Kidney tubule cell (primary cell): ENCODE measurements at regions not wholly inside any gene's neighbourhood (a gene's known extent, or its start where the extent isn't known, plus 50 kb on each side); places are given as distances from the start of the nearest gene placed in this dataset.

Source experiments
- DNase-seq: peaks from one replicate; pipeline ENCODE4 v3.0.0-alpha.2; 2018; ENCODE audit warnings: low spot score

DNA sequence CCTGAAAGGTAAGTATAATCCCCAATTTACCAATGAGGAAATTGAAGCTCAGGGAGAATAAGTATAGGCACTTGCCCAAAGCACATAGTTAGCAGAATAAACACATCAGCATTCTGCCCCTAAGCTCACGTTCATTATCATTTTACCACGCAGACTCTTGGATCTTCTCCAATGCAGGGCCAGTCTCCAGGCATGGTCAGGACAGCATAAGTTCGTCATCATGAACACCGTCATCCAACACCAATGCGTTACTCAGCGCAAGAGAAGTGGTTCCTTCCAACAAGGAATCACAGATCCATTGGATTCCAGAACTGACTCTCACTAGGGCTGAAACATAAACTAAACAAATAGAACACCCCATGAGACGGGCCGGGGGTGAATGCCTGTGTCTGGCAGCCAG lies 86.5 kb upstream of the GPM6B start:
- no peak for DNase-seq

DNA sequence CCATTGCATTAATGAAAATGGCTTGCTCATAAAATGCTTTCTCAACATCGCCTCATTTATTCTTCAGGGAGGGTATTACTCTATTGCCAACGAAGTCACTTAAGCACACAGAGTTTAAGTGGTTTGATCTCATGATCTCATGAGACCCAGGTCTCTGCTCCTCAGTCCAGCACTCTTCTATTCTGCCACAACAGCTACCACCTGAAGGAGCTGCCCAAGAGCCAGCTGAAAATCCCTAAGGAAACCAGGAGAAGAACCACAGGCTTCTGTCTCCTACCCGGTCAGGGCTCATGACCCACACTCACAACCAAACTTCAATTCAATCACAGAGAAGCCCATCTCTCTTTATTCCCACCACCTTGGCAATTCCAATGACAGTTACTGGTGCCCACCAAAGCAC lies 85.5 kb upstream of the GPM6B start:
- DNase-seq, result no peak

DNA sequence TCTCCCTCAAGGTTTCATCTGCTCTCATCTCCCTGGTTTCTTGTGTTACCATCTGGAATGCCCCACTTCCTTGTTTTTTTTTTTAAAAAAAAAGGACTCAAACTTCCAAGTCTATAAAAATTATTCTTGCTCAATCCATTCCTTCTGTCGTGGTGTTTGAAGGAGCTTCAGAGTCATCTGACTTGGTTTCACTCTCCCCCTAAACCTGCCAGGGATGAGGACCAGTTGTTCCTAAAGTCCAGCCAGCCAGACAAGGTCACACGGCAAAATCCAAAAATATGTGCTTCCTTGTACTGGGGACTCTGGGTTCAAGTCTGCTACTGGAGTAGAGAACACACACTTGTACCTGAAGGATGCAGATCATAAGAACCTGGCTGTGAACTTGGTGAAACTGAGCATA lies 84.5 kb upstream of the GPM6B start:
- no peak for DNase-seq

DNA sequence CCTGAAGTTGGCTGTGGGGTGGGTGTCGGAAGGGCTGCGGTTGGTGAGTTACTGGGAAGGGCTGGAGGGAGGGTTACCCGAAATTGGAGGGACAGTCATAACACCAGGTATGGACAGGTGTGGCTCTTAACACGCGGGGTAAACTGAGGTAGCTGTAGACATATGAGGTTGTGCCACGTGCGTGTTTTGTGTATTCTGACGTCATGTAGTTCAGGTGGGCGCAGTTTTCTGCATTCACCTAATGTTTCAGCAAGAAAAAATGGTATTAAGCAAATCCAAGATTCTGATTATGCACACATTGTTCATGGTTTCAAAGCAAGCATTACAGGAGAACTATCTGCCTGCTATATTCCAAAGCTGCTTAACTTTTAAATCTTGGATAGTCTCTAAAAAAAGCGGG lies 83.5 kb upstream of the GPM6B start:
- DNase-seq, result no peak

DNA sequence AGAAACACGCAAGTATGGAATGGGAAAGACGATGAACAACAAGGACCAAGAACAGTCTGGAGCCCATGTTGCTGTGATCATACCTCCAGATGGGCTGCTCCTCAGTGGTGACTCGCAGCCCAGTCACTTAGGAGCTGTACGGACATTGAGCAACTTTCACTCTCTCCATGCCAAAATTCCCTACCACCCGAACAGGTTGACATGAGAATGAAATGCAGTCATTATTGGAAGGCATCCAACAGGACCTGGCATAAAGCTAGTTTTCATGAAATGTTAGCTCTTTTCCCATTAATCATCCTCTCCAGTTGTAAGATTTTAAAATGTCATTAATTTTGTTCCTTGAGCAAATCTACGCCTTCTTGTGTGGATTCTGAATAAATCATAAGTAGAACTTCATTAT lies 82.7 kb upstream of the GPM6B start:
- DNase-seq, result peak; percentile 95

DNA sequence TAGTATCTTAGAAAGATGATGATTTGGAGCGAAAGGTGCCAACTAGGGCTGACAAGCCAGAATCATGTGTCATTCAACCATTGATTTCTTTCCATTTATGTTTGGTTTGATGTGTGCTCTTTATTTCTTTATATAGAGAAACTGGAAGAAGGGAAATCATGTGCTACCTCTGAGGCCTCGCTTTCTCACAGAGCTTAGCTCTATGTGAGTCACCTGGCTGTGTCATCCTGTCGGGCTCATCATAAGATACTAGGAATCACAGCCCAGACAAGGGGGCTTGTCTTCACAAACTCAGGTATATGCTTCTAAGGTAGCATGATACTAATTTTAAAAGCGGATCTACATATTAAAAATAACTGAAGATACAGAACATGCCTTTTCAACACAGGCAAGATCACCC lies 81.7 kb upstream of the GPM6B start:
- peak; percentile 70 for DNase-seq

DNA sequence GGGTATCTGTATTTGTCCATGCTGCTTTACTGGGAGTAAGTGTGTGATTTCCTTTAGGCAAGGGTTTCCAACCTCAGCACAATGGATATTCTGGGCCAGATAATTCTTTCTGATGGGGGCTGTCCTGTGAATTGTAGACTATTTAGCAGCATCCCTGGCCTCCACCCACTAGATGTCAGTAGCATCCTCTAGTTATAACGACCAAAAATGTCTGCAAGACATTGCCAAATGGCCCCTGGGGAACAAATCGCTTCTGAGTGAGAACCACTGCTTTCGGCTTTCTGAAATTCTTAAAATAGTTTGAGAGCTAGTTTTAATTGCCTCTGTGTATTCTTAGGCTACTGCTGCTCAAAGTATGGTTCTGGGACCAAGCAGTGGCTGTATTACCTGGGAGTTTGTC lies 81.2 kb upstream of the GPM6B start:
- peak; percentile 26 for DNase-seq

DNA sequence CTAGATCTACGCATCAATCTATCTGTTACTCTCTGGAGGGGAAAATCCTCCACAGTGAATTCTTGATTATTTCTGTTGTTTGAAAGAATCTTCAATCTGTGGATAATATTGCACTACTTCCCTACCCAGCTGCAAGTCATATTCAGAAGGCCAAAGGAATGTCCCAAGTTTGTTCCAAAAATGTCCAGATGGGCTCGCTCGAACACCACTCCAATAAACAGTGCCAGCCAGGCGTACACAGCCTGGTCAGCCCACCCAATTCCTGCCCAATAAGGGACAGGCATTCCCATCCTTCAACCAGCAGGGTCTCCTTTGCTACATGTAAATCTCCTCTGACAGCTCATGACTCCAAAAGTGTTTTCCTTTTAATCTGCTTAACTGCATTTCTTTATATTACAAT lies 80.7 kb upstream of the GPM6B start:
- DNase-seq, result no peak

DNA sequence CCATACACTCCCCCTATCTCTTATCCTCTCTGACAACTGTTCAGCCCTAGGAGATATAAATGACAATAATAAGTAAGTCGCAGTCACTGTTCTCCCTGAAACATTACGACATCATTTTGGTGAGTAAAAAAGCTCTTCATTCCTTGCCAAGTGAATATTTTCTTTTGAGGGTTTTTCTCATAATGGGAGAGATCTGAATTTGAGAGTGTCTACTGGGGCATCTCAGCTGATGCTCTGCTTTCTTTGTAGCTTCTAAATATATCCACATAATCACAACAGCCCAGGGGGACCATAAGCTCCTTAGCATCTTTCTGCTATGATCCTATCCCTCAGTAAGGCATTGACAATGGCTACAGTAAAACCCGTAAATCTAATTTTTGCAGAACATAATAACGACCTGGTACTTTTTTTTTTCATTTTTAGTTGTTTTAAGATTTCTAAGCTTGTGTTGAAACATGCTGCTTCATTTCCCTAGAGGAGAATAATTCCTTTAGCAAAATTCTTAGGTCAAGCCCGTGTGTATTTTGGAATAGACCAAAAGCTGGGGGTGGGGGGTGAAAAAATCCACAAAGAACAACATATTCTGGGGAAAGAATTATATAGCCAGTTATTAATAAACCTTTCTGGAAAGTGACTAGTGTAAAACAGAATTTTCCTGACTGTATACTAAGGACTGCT lies 78.1 kb upstream of the GPM6B start:
- no peak for DNase-seq

DNA sequence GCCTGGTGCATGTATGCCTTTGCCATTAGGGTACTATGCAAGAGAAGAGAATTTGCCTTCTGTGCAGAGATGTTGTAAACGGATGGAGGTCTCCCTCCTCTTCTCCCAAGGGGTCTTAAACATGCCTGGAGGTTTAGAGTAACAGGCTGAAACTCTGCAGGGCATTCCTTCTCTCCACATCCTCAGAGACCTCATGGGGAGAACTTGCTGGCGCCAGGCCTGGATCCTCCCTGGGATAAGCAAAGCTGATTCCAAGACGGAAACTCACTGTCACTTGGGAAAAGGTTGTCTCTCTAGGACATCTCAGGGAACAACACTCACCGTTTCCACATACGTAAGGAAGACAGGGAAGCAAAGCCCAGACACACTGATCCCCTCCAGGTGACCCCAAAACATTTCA lies 76.9 kb upstream of the GPM6B start:
- DNase-seq, result no peak

DNA sequence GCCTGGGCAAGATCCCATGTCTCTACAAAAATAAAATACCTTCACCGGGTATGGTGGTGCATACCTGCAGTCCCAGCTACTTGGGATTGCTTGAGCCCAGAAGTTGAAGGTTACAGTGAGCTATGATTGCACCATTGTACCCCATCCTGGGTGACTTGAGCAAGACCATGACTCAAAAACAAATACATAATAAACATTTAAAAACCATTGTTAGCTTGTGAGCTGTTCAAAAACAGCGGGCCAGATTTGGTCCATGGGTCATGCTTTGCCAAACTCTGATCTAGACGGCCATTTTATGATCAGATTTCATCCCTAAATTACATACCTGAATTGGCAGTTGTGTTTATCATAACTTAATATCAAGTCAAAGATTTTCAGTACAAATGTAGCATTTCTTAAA lies 76.0 kb upstream of the GPM6B start:
- DNase-seq, result no peak

DNA sequence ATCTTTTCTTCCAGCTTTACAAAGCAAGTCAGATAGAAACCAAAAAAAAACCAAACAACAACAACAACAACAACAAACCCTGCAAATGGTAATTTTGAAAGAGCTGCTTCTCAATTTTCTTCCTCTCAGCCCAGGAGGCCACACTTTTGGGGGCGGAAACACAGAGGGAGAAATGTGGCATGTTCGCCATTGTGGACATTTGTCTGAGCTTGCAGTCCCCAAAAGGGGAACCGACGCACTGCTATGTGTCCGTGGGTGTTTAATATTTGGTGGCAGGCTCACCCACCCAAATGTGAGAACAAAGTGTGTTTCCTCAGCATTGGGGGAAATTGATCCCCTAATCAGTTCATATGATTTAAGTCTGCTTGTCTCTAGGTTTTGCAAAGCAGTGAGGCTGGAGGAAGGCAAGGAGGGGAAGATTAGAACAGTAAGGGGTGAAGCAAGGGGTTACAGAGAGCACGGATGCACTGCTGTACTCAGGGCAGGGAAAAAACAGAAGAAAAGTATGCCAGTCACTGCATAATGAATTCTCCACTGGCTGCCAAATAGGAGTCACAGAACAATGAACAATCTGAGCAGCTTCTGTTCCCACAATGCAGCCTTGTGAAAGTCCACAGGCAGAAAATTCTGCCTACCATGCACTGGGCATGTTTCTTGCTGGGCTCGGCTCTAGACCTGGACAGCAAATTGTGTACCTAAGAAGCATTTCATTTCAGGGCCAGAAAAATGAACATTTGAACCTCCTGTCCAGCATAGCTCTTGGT lies 74.7 kb upstream of the GPM6B start:
- DNase-seq, result no peak

DNA sequence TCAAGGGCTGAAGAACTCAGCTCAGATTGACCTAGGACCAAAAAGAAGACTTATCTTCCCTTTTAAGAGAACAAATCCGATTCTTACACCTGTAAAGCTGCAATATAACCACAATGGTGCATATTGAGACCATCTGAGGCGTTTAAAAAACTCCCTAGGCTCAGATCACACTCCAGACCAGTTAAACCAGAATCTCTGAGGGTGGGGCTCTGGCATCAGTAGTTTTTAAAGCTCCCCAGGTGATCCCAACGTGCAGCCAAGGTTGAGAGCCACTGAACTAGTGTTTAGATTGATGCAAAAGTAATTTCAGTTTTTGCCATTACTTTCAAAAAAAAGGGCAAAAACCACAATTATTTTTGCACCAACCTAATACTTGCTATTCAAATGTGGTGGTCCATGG lies 73.9 kb upstream of the GPM6B start:
- DNase-seq, result no peak

DNA sequence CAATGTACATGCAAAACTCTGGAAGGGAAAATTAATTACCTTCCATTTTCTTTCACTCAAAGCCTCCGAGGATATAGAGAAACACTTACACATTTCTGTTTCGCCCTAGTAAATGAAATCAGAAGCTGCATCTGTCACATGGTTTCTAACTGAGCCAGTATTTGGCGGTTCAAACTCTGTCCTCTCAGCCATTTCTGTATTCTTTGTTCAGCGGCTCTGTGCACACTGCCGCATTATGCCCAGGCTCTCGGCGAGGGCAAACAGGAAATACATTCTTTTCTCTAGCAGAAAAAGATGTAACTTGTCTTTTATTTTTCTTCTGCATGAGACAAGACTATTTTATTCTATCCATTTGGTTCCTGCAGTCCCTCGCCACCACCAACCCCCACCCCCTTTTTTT lies 71.4 kb upstream of the GPM6B start:
- no peak for DNase-seq

DNA sequence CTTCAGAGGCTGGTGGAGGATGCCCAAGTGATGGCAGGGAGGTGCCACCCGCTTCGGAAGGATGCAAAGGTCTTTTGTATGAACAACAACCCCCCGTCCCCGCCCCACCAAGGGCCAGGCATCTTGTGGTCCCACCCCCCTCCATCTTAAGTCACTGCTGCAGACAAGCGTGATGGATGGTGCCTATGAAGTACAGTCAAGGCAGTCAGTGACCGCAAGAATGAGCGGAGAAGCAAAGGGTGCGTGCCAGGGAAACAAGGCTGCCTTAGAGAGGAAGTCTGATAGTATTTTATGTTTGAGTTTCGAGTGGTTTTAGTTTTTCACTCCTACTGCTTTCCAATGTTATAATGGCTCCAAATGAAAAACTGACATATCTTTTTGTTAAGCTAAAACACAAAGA lies 68.7 kb upstream of the GPM6B start:
- DNase-seq, result no peak

DNA sequence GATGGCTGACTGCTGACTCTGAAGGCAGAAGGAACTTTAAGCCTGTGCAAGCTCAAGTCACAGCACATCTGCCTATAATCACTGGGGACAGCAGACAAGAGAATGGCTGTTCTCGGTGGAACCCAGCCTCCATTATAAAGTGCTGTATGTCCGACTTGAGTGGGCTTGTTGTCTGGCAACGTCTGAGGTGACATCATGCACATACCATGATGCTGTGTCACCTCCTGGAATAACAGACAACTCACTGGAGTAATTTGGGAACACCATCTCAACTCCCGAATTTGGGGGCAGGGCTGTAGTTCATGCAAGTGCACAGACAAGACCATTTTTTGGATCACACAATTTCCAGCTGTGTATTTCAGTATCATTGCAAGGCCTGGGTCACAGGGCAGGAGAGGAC lies 59.8 kb upstream of the GPM6B start:
- peak; percentile 13 for DNase-seq

DNA sequence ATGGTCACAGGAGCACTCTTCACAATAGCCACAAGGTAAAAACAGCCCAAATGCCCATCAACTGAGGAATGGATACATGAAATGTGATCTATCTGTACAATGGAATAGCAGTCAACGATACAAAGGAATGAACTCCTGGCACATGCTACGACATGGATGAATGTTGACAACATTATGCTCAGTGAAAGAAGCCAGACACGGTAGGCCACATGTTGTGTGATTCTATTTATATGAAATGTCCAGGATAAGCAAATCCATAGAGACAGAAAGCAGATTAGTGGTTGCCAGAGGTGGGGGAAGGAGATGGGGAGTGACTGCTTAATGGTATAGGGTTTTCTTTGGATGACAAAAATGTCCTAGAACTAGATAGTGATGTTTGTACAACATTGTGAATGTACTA lies 58.7 kb upstream of the GPM6B start:
- DNase-seq, result no peak

DNA sequence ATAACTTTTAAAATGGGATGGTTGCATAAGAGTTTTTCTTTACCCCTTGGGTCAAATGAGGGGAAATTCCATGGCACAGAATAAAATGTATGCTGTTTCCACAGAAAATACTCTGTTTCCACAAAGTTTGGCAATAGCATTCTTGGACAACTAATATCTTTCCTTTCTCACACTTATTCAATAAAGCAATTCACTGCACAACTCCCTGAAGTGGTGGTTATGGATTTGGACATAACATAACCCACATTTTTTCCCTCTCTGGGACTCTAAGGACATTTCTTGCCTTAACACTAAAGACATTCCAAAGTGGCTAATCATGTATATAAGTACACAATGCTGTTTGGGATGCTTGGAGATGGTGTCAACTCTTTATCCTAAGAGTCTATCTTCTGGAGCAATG lies 51.7 kb upstream of the GPM6B start:
- no peak for DNase-seq
